ENCODE measurements at regions not wholly inside any gene's neighbourhood (a gene's known extent, or its start where the extent isn't known, plus 50 kb on each side); places are given as distances from the start of the nearest gene placed in this dataset.

GRCh38 chr4:38209654-38210053 is 249.5 kb downstream of the PTTG2 start:
- TF ChIP-seq, protein P1, sequence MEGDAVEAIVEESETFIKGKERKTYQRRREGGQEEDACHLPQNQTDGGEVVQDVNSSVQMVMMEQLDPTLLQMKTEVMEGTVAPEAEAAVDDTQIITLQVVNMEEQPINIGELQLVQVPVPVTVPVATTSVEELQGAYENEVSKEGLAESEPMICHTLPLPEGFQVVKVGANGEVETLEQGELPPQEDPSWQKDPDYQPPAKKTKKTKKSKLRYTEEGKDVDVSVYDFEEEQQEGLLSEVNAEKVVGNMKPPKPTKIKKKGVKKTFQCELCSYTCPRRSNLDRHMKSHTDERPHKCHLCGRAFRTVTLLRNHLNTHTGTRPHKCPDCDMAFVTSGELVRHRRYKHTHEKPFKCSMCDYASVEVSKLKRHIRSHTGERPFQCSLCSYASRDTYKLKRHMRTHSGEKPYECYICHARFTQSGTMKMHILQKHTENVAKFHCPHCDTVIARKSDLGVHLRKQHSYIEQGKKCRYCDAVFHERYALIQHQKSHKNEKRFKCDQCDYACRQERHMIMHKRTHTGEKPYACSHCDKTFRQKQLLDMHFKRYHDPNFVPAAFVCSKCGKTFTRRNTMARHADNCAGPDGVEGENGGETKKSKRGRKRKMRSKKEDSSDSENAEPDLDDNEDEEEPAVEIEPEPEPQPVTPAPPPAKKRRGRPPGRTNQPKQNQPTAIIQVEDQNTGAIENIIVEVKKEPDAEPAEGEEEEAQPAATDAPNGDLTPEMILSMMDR (IDR thresholded peaks at IDR 0.05; ENCODE audit: low read depth, low read length), result no peak

GRCh38 chr4:38210396-38211114 is 250.4 kb downstream of the PTTG2 start:
- TF ChIP-seq, protein P1 (IDR thresholded peaks at IDR 0.05; ENCODE audit: low read depth, low read length), result no peak
- no peak for DNase-seq

More at GRCh38 chr4:38209654-38210053, 249.5 kb downstream of the PTTG2 start:
- Histone ChIP-seq H3K4me3 (ENCODE audit: low read depth, low read length) (no peak overlapping the region), H3K36me3 (no peaks in the 10 kb centered on the region), H3K4me1 (no peaks in the 10 kb centered on the region), H3K27me3 (no peaks in the 10 kb centered on the region), H3K9me3 (no peaks in the 10 kb centered on the region)
- DNase-seq, result no peak

DNA sequence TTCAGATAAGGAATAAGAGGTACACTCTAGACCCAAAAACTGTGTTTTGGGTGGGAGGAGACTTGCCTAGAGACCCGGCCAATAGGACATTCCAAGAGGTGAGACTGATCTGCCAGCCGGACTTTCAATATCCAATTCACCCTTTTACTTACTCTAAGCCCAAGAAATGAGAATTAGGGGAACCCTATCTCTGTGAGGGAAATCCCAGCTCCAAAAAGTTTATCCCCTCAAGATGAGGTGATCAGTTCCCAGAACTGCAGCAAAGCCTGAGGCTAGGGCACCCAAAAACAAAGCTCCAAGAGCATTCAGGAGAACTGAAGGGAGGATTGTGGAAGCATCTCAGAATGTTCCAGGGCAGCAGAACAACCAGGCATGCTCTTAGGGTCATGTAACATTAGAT is 251.7 kb downstream of the PTTG2 start:
- Histone ChIP-seq H3K4me3 (ENCODE audit: low read depth, low read length) (no peak overlapping the region), H3K9me3 (no peaks in the 10 kb centered on the region), H3K27me3 (no peaks in the 10 kb centered on the region), H3K4me1 (no peaks in the 10 kb centered on the region), H3K36me3 (no peaks in the 10 kb centered on the region)
- DNase-seq, result no peak
- TF ChIP-seq, protein P1 (IDR thresholded peaks at IDR 0.05; ENCODE audit: low read depth, low read length), result no peak

More at GRCh38 chr4:38210396-38211114, 250.4 kb downstream of the PTTG2 start:
- Histone ChIP-seq H3K9me3 (no peaks in the 10 kb centered on the region), H3K27me3 (no peaks in the 10 kb centered on the region), H3K36me3 (no peaks in the 10 kb centered on the region), H3K4me1 (no peaks in the 10 kb centered on the region), H3K4me3 (ENCODE audit: low read depth, low read length) (no peak overlapping the region)

GRCh38 chr4:38213083-38213805 is 253.0 kb downstream of the PTTG2 start:
- no peaks in the 10 kb centered on the region for H3K4me1 ChIP-seq

GRCh38 chr4:38222892-38223291 is 262.7 kb downstream of the PTTG2 start:
- H3K27me3 ChIP-seq, result no peaks in the 10 kb centered on the region
- no peak for DNase-seq
- H3K9me3 ChIP-seq, result no peaks in the 10 kb centered on the region
- TF ChIP-seq, protein P1 (IDR thresholded peaks at IDR 0.05; ENCODE audit: low read depth, low read length), result no peak
- no peaks in the 10 kb centered on the region for H3K36me3 ChIP-seq
- peaks cover 5% of the 10 kb centered on the region for H3K4me1 ChIP-seq
- H3K4me3 ChIP-seq (ENCODE audit: low read depth, low read length), result no peak overlapping the region

More at GRCh38 chr4:38213083-38213805, 253.0 kb downstream of the PTTG2 start:
- Histone ChIP-seq H3K9me3 (no peaks in the 10 kb centered on the region), H3K4me3 (ENCODE audit: low read depth, low read length) (no peak overlapping the region), H3K36me3 (no peaks in the 10 kb centered on the region), H3K27me3 (no peaks in the 10 kb centered on the region)
- TF ChIP-seq, protein P1 (IDR thresholded peaks at IDR 0.05; ENCODE audit: low read depth, low read length), result no peak
- DNase-seq, result no peak

DNA sequence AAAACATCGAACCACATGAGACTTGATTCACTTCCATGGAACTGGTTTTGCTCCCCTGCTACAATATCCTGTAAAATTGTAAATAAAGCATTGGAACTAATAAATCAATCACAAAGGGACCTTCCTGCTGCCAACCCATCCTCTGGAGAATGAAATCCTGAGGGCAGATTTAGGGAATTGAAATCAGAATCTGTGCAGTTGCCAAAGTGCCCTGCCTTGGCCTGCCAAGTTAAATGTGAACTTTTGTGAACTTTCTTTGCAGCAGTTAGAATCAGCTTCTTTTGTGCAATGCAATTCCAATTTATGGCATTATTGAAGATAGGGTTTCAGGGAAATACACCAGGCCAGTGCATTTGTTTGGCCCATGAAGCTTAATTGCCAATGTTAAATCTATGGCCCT is 263.1 kb downstream of the PTTG2 start:
- TF ChIP-seq, protein P1 (IDR thresholded peaks at IDR 0.05; ENCODE audit: low read depth, low read length), result no peak
- Histone ChIP-seq H3K9me3 (no peaks in the 10 kb centered on the region), H3K4me1 (peaks cover 5% of the 10 kb centered on the region)

More for the DNA sequence above, 263.1 kb downstream of the PTTG2 start:
- no peaks in the 10 kb centered on the region for H3K36me3 ChIP-seq
- no peaks in the 10 kb centered on the region for H3K27me3 ChIP-seq
- DNase-seq, result no peak
- H3K4me3 ChIP-seq (ENCODE audit: low read depth, low read length), result no peak overlapping the region
